HPDE6-E6E7 (cell line): ENCODE measurements at regions not wholly inside any gene's neighbourhood (a gene's known extent, or its start where the extent isn't known, plus 50 kb on each side); places are given as distances from the start of the nearest gene placed in this dataset.

Source experiments
- DNase-seq: peaks from one replicate; pipeline ENCODE4 v3.0.0; 2011; ENCODE audit warnings: missing footprints; ENCODE audit errors: extremely low spot score

DNA sequence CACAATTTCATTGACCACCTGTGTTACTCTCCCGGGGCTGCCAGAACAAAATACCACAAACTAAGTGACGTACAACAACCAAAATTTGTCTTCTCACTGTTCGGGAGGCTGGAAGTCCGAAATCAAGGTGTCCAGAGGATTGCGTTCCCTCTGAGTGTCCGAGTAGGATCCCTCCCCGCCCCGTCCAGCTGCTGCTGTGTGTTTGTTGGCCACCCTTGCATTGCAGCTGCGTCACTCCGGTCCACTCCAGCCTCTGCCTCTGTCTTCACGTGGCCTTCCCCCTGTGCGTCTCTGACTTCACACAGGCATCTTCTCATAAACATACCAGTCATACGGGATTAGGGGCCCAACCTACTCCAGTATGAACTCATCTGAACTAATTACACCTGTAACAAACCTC, 251.8 kb upstream of the SMIM21 start:
- DNase-seq, result no peak

DNA sequence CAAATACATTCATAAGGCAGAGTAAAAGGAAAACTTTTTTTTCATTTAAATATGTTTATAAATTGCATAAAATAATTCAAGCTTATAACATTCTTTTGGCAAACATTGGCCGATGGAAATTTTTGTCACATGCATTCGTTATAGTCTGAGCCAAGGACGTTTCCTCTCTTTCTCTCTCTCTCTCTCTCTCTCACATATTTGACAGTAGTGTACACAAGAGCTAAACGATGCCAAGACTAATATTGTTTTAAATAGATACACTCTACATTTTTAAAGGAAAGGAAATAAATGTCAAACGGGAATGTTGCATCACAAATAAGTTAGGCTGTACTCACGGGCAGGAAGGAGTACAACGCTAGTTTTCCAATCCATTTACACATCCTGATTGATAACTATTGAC, 251.1 kb upstream of the SMIM21 start:
- DNase-seq, result no peak

DNA sequence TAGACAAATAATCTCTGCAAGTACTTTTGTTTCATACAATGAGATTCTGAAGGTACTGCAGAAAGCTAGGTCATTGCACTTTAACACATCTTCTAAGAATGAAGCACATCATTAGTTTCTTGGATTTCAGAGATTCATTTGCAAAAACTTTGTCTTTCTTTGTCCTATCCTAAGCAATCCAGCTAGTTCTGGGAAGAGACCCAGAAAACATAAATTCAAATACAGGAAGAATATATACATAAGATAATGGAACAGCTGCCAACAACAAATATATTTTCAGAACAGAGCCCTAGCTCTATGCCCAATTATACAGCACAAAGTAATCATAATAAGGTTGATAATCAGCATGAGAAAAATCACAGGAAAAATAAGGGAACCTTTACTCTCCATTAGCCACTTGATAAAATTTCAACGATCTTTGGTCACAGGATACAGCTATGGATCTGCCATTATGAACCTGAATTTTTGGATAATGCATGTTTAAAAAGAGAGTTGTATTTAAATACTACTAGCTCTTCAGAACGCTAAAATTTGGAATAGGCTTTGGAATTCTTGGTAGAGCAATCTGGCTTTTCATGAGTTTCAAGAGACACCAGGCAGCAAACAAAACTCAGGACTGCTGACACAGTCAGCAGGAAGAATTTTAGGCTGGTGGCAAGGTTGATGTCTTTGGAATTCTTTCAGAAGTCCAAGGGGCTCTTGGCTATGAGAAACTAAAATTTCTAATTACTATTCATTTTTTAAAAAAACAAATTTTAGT, 250.4 kb upstream of the SMIM21 start:
- no peak for DNase-seq

DNA sequence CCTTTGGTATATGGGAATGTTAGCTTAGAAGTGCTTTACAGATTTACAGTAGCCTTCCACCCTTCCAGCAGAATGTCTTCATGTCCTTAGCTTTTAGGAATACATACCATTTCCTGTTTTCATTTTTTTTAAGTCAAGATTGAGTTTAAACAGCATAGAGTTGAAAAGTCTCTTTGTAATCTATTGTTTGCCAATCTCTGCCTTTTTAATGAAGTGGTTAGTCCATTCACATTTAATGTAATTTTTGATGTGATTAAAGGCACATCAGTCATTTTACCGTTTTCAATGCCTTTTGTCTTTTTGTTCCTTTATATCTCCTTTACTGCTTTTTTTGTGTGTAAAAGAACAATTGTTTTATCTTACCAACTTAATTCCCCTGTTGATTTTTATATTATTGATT, 233.4 kb upstream of the SMIM21 start:
- DNase-seq, result no peak

DNA sequence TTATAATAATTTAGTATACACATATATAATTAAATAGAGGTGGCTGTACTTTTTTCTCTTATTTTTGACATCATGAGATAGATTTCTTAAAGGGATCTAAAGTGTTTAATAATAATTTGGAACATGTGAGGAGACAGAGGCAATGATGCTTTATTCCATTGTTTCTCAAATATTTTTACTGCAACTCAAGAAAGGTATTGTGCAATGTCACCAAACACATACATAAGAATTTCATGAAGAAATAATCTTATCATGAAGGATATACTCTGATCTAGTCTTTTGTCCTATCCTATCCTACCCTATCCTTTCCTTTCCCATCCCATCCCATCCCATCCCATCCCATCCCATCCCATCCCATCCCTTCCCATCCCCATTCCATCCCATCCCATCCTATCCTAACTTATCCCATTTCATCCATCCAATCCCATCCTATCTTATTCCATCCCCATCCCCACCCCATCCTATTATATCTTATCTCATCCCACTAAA, 232.1 kb upstream of the SMIM21 start:
- no peak for DNase-seq

DNA sequence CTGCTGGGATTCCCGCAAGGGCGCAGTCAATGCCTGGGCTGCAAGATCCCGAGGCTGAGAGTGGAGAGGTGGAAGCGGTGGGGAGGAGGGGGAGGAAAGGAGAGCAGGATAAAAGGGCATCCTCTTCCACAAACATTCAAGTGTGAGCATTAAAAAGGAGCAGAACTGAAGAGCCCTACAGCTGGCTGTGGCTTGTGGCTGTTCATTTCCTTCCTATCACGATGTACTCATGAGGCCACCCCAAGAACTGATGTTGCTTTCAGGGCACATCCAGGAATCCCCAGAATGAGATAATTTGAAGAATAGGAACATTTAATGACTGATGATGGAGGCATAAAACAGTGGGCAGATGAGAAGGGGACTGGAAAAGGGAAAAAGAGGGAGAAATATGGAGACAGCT, 230.8 kb upstream of the SMIM21 start:
- no peak for DNase-seq

DNA sequence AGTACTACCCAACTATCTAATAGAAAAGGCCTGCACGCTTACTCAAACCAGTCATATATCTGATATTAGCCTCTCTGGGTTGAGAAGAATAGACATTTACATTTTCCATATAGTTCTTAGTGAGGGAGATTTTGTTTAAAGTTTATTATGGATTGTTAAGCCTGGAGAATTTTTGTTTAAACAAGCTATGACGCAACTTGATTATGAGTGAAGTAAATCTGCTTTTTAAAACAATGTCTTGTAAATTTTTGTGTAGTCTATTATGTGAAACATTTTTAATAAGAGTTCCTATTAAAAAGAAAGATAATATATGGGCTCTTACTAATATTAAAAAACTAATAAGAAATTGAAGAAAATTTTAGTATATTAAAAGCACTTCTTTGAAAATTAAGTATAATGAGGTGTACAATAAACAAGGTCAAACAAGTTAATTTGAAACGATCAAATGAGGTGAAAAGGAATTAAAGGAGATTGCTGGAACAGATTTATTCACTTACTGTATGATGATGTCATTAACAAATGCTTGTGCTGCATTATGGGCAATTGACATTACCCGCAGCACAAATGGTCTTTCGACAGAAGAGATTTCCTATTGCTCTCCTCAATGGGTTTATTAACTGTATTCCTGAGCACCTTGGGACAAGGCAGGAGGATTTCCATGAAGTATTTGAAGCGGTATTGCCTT, 229.2 kb upstream of the SMIM21 start:
- no peak for DNase-seq

DNA sequence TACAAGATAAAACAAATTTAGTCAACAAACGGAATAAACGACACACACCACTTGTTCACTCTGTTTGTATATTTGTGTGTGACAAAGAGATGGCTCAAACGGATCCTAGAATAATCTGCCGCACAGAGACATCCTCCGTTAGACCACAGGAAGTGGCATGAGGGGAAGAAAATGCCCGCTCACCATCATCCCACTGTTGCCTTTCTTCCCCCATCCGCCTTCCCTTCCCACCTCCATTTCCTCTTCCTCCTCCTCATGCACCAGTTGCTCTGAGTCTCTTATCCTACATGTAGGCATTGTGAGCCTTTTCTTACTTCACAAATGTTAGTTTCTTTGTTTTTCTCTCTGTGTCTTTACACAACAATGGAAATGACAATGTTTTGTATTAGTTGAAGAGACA, 228.5 kb upstream of the SMIM21 start:
- no peak for DNase-seq

DNA sequence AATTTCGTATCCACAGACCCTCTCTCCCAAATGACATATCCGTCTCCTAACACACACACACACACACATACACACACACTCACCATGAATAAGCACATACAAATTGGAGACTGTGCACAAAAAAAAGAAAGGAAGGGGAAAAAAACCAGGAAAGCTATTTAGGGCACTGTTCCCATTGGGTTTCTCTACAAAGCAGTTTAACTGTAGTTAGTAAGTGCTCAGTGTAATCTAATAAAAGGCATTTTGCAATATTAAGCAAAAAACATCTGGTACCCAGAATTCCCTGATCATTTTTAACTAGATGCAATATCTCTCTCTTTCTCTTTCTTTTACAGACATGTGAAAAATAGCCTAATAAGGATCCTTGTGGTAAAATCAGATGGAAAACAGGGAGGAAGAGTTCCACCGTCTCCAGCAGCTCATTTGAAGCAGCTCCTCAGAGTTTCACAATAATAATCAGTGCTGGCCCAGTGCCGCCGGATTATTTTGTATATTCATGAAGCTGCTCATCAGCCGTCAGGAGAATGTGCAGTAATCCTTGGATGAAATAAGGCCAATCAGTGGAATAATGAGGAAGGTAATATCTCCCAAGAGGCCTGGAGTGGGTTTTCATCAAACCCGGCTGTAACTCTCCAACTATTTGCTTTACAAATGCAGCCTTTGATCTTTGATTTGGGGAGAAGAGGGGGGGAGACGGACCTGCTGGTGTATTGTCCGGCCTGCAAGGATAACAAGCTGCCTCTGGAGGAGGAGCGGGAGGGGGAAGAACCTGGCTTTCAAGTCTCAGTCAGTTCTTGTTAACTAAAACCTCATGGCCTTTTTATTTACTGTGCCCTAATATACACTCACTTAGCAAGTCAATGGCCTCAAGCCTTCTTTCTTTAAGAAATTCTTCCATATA, 227.6 kb upstream of the SMIM21 start:
- no peak for DNase-seq

DNA sequence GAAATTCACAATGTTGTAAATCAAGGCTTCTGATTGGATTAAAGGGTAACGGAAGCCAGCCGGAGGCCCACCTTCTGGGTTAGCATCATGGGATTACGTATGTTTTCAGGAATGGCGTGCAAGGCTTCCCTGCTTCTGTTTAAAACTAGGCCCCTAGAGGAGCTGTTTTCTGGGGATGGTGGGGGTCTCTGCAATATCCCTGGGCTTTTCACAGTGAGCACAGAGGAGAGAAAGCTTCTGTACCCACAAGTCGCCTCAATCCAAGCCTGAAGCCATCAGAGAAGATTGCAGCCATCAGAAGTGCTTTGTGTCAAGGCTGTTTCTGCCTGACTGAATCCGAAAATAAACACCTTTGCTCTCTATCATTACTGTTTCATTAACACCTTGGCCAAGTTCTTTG, 226.9 kb upstream of the SMIM21 start:
- no peak for DNase-seq

DNA sequence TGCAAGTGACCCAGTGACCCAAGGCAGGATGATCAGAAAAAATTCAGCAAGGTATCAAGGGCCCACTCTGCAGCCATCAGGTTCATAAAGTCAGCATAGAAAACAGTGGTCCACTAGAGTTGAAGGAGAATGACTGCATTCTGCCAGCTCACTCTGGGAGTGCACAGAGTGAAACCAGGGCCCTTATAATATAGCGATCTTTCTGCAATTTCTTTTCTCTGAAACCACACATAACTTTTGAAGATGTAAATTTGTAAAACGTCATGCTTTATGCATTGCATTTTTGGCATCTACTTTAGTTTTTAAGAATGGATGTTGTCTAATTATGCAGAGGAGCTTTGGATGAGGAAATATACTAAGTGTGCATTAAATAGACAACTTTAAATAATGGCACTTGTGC, 225.0 kb upstream of the SMIM21 start:
- DNase-seq, result no peak

DNA sequence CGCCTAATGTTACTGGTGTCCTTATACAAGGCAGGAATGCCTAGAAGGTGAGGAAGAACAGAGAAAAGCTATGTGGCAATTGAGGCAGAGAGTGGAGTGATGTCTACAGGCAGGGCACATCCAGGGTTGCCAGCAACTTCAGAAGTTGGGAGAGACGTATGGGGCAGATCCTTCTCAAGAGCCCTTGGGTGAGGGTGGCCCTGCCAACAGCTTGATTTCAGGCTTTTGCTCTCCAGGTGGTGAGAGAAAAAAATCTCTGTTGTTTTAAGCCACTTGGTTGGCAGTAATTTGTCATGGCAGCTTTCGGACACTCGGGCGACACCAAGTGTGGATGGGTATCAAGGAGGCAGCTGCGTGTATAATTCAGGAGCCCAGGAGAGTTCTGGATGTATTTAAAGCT, 217.4 kb upstream of the SMIM21 start:
- DNase-seq, result no peak

DNA sequence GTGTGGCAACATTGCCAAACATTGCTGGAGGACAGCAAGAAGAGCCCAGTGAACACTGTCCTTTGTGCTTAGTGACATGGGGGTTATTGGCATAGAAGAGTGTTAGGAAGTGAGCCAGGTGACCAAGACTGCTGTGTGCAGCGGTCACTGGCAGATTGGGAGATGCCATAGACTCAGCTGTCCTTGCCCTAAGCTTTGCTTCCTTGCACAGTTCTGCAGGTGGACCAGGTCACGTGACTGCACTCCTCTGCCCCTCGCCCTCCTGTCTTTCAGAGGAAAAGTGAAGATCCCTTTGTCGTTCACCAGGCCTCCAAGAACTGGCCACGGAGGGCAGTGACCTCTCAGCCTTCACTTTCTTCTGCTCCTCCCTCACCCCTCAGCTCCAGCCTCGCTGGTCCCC, 215.6 kb upstream of the SMIM21 start:
- DNase-seq, result no peak

DNA sequence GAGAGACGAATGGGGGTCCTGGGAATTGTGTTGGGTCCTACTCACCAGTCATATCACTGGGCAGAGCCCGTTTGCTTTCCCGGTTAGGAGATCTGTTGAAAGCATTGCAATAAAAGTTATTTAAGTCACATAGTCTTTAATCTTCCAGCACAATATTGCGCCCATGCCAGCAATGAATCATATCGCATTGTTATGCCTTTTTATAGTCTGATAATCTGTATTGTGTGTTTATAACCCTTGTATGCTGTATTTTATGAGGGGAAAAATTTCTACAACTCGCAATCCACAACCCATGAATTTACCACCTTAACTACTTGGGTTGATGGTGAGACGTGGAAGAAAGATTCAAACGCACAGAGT, 211.9 kb upstream of the SMIM21 start:
- DNase-seq, result no peak

DNA sequence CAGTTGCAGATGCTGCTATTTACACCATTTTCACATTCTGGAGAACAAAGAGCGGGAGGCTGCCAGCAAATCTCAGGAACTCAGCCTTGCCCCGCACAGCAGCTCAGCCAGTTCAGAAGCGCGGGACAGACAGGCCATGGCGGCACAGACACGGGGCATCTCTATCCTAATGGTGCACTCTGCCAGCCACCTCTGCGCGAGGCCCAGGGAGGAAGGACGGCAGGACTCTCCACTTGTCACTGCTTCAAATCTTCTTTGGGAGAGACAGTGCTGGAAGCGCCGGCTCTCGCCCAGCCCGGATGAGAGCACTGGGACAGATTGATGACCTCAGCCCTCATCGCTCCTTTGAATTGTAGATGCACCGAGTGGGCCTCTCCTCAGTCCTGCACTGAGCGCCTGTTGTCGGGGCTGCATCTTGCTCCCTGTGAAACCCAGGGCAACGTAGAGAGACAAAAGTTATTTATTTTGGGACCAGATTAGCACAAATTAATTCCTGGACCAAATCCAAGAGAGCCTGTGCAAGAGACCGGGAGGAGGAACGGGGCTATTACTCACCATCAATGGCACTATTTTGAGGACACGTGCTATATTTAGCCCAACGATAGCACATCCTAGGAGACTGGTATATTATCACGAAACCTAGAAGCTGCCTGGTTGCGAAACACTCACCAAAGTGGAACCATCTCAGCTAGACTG, 211.4 kb upstream of the SMIM21 start:
- DNase-seq, result no peak

DNA sequence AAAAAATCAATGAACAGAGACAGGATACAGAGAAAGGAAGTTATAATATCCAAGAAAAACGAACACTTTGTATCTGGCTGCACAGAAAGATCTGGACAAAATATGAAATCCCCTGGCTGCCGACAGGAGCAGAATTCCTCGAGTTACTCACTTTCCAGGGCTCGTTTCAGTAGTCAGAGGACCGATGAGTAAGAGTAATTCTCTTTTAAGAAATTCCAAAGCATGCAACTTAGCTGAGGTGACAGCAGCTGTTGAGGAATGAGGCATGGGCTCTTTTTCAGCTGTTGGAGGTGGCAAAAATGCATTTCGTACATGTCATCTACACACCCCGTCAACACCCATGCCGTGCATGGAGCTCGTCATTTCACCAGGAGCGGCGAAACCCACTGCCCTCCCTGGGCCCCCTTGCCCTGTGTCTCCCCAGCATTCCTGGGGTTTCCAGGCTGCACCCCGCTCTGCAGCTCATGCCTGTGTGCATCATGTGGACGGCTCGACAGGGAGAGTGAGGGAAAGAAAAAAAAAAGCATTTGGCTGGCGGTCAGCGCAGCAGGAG, 210.8 kb upstream of the SMIM21 start:
- no peak for DNase-seq

DNA sequence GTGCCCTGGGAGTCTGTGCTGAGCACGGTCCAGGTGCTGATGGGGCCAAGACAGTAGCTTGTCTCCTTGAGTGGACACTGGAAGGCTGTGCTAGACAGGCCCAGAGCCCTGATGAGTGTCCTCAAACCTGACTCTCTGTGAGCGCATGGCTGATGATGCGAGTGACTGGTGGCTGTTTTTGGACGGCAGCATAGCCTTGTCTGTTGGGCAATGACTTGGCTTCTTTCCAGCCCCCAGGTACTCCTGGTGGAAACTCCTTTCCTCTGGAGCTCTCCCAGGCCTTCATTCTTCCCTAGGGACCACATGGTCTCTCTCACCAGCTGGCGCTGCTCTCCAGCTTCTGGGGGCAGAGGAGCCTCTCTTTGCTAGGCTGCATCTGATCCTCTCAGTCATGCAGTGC, 207.6 kb upstream of the SMIM21 start:
- no peak for DNase-seq

DNA sequence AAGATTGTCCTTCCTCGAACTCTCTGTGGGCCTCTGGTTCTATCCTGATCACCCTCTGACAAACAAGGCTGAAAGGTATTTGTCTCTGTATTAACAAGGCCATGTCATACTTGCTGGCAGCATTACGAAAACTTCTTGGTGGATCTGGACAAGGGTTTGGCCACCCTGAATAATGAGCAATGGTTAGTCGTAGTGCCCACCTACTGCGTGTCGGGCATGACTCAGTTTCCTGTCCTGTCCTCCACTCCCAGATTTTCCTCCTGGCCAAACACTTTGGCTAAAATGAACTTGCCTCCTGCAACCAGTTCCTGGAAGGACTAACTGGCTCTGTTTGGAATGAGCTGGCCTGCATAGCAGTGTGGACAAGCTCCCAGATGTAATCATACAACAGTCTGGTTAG, 198.5 kb upstream of the SMIM21 start:
- no peak for DNase-seq

DNA sequence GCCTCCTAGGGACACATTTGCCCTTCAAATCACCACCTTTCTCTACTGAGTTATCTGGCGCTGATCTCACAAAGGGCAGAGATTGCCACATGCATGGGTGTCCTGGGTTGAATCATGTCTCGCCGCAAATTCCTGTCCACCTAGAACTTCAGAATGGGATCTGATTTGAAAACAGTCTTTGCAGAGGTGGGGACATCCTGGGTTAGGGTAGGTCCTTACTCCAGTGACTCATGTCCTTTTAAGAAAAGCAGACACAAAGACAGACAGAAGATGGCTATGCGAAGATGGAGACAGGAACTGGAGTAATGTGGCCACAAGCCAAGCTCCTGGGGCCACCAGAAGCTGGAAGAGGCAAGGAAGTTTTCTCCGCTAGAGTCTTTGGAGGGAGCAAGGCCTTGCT, 197.4 kb upstream of the SMIM21 start:
- DNase-seq, result no peak

DNA sequence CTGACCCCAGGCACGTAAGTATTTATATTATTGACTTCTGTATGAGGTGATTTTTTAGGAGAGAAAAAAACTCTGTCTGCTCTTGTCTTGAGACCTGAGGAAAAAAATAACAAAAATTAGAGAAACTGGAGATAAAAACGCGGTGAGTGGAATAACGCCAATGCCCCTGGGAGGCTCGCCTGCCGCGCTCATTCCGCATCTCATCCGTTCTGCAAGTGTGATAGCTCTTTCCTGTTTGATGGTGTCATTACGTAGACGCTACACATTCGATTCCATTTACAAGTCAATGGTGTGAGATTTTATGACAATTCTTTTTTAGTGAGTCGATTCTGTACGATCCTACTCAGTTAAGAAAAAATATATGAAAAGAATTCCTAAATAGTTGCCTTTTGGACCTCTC, 194.3 kb upstream of the SMIM21 start:
- DNase-seq, result no peak

DNA sequence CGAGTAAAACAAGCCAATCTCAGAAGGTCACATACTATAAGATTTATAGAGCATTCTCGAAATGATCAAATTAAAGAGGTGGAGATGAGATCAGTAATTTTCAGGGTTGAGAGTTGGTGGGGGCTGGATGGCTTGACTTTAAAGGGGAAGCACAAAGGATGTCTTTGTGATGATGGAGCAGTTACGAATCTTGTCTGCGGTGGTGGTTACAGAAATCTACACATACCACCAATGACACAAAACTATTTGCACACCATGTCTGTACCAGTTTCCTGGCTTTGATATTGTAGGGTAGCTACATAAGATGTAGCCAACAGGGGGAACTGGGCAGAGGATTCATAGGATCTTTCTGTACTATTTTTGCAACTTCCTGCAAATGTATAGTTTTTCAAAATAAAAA, 190.6 kb upstream of the SMIM21 start:
- no peak for DNase-seq

DNA sequence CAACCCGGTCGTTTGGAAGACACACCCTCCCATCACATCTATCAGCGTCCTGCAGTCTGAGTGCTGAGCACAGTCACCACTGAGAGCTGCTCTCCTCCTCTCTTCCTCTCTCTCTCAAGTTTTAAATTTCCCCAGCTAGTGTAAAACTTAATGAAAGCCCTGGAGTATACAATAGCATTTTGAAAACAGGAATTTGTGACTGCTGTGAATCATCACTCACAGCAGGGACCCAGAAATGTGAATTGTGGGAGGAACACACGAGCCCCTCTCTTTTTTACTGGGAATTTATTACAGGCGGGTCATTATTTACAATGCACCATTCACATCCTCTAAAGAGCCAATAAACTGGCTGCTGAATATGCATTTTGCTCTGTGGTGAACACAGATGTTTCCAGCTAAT, 185.0 kb upstream of the SMIM21 start:
- DNase-seq, result no peak
